ENCODE measurements at regions not wholly inside any gene's neighbourhood (a gene's known extent, or its start where the extent isn't known, plus 50 kb on each side); places are given as distances from the start of the nearest gene placed in this dataset.

DNA sequence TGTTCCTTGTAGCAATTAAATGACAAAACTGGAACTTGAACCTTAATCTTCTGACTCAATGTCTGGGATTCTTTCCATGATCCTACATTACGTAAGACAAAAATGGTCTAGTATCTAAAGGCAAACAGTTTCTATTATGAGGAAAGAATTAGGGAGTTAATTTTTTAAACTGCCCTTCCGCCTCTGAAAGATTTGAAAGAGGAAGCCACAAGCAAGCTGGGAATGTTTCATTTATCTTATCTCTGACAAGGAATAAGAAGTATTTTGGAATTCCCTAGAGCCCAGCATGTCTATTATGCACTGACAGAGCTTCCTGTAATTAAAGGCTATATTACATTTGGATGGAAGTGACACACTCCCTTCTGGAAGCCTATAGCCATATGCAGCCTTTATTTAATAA is 558.8 kb upstream of the CDH2 start:
- Histone ChIP-seq H3K4me1 (replicated peaks in 1 of 4; ENCODE audit: control insufficient read depth in 3 of 4, insufficient read depth in 4 of 4, low read length in 3 of 4) (peaks cover 0 to 3% (median 0%) of the 10 kb centered on the region in 4 experiments; a peak in 1 of 7 replicates), H3K4ac (replicated peaks; ENCODE audit: insufficient read length, low read depth, low read length) (no peak overlapping the region), H3K79me1 (ENCODE audit: low read depth, low read length) (no peaks in the 10 kb centered on the region), H3K23me2 (ENCODE audit: low read depth, low read length) (0 out of 2 replicates have a peak, but pooled peaks cover 2% of the 10 kb centered on the region), H3K36me3 (ENCODE audit: control insufficient read depth in 2 of 4, insufficient read depth in 4 of 4, low read length in 3 of 4) (no peaks in the 10 kb centered on the region), H3K79me2 (ENCODE audit: control insufficient read depth in 1 of 2, insufficient read depth in 2 of 2, low read length in 2 of 2) (no peaks in the 10 kb centered on the region), H4K5ac (ENCODE audit: insufficient read length, low read depth, low read length) (no peak overlapping the region), H3K9me3 (ENCODE audit: insufficient read depth in 2 of 2, low read depth in 1 of 2, low read length in 1 of 2) (no peaks in the 10 kb centered on the region), H2BK12ac (ENCODE audit: low read depth, low read length) (no peak overlapping the region), H3K4me3 (ENCODE audit: extremely low read depth in 1 of 4, insufficient read depth in 2 of 4, low read depth in 3 of 4, low read length in 4 of 4) (no peak overlapping the region), H2BK20ac (ENCODE audit: low read length) (no peak overlapping the region), H3K14ac (ENCODE audit: insufficient read length) (no peak overlapping the region), H3K27me3 (replicated peaks in 1 of 4; ENCODE audit: control insufficient read depth in 3 of 4, extremely low read depth in 1 of 4, insufficient read depth in 3 of 4, low read length in 3 of 4) (no peaks in the 10 kb centered on the region), H3K23ac (ENCODE audit: insufficient read length) (no peak overlapping the region), H3K27ac (ENCODE audit: low read depth, low read length) (no peak overlapping the region), H3K56ac (replicated peaks; ENCODE audit: insufficient read length, low read depth, low read length) (no peak overlapping the region), H3K4me2 (ENCODE audit: insufficient read depth in 1 of 2, low read depth in 2 of 2, low read length in 2 of 2) (no peak overlapping the region), H2AFZ (ENCODE audit: low read length) (no peak overlapping the region), H2BK120ac (replicated peaks; ENCODE audit: low read depth, low read length) (no peak overlapping the region), H2BK5ac (ENCODE audit: low read depth, low read length) (no peak overlapping the region), H3K18ac (ENCODE audit: extremely low read depth, low read length) (no peak overlapping the region), H2AK5ac (ENCODE audit: low read depth, low read length) (no peak overlapping the region), H2BK15ac (ENCODE audit: low read length) (no peak overlapping the region), H3K9ac (replicated peaks in 1 of 4; ENCODE audit: extremely low read depth in 1 of 4, low read depth in 3 of 4, low read length in 3 of 4) (no peak overlapping the region), H4K20me1 (replicated peaks in 1 of 2; ENCODE audit: control insufficient read depth in 1 of 2, insufficient read depth in 2 of 2, low read length in 2 of 2) (no peaks in the 10 kb centered on the region), H4K91ac (replicated peaks; ENCODE audit: insufficient read length, low read length) (no peak overlapping the region), H4K8ac (ENCODE audit: extremely low read depth, insufficient read depth, low read length) (no peak overlapping the region)
- DNase-seq (ENCODE audit: low read depth in 1 of 2, low spot score in 2 of 2) (no peak), FAIRE-seq (no peak)
- POLR2A ChIA-PET (ENCODE audit: partially characterized antibody), result no interaction called here
- 100% methylated on average over 2 of the region's 2 CpGs; no CpG with 5 or more reads in 1 of the 2 experiments for WGBS, 2 experiments (ENCODE audit: extremely low coverage in 1 of 2, insufficient coverage in 1 of 2, insufficient read length in 1 of 2, insufficient replicate concordance in 2 of 2, low coverage in 1 of 2, low lambda C conversion rate in 2 of 2, missing lambda C conversion rate in 1 of 2)
- CTCF ChIA-PET (ENCODE audit: partially characterized antibody), result no interaction called here
- TF ChIP-seq BRCA1 (IDR thresholded peaks at IDR 0.05; ENCODE audit: low read depth, low read length) (no peak), RFX5 (IDR thresholded peaks at IDR 0.05; ENCODE audit: borderline replicate concordance, low read depth, low read length) (no peak), MAFK (IDR thresholded peaks at IDR 0.05; ENCODE audit: low read depth, low read length) (no peak), POU5F1 (IDR thresholded peaks at IDR 0.05; ENCODE audit: low read depth, low read length) (no peak), KDM5A (IDR thresholded peaks at IDR 0.05; ENCODE audit: low read length) (no peak), SRF (IDR thresholded peaks at IDR 0.05; ENCODE audit: low read depth, low read length) (no peak), JUND (IDR thresholded peaks at IDR 0.05; ENCODE audit: low read length) (no peak), ASH2L (IDR thresholded peaks at IDR 0.05; ENCODE audit: low read length) (no peak), EZH2 (IDR thresholded peaks at IDR 0.05; ENCODE audit: low read depth, low read length, severe bottlenecking) (no peak), EP300 (IDR thresholded peaks at IDR 0.05; ENCODE audit: borderline replicate concordance in 1 of 2, low read depth in 2 of 2, low read length in 2 of 2) (no peak), EGR1 (IDR thresholded peaks at IDR 0.05; ENCODE audit: borderline replicate concordance, low read depth, low read length) (no peak), BACH1 (IDR thresholded peaks at IDR 0.05; ENCODE audit: low read length) (no peak), SP4 (IDR thresholded peaks at IDR 0.05; ENCODE audit: low read length) (no peak)
- TF ChIP-seq, protein P1, sequence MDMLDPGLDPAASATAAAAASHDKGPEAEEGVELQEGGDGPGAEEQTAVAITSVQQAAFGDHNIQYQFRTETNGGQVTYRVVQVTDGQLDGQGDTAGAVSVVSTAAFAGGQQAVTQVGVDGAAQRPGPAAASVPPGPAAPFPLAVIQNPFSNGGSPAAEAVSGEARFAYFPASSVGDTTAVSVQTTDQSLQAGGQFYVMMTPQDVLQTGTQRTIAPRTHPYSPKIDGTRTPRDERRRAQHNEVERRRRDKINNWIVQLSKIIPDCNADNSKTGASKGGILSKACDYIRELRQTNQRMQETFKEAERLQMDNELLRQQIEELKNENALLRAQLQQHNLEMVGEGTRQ (IDR thresholded peaks at IDR 0.05; ENCODE audit: low read length), result no peak
- TF ChIP-seq, protein P2, sequence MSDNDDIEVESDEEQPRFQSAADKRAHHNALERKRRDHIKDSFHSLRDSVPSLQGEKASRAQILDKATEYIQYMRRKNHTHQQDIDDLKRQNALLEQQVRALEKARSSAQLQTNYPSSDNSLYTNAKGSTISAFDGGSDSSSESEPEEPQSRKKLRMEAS (IDR thresholded peaks at IDR 0.05), result no peak
